ENCODE measurements at regions not wholly inside any gene's neighbourhood (a gene's known extent, or its start where the extent isn't known, plus 50 kb on each side); places are given as distances from the start of the nearest gene placed in this dataset.

- CTCF ChIA-PET, result no interaction called here
Measured at GRCh38 chr2:142694282-142694681, 183.2 kb upstream of the KYNU start.

DNA sequence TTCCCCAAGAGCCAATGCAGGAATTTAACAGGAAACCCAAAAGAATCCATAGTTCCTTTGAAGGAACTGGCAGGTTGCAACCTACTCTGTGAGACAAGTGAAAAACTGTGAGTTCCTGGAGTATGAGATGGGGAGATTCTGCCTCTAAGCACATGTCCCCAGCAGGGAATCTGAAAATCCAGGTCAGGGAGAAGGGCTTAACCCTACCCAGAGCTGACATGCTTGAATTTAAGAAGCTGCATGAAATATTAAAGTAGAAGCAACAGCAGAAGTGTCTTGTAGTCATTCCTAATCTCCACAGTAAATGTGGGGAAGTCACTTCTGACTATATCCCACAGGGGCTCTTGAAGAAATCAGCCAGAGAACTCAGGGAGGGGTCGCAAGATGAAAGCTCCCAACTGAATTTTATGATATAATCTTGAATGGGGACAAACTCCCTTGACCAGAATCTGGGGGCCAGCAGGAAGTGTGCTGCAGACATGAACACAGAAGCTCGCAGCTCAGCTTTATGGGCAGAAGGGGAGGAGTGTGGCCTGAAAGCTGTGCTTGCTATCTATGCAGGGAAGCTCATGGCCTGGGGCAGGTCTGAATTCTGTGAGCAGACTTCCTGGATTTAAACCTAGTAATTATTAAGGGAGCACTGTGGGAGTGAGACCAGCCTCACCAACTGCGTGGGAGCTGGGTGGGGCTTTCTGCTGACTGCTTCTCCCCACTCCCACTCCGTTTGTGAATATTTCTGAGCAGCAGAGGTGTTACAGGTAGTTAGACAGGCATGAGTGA lies 184.1 kb upstream of the KYNU start:
- CTCF ChIA-PET, result interaction anchor here (2.3 kb wide), 1 partner anchor 11 kb away, joined by 7 read pairs; no protein-coding TSS in a partner anchor
- TF ChIP-seq CBX8 (IDR thresholded peaks at IDR 0.05), result no peak
- TF ChIP-seq ESRRA (IDR thresholded peaks at IDR 0.05; ENCODE audit: borderline replicate concordance, low read length), result no peak
- TF ChIP-seq NFE2L2 (conservative IDR thresholded peaks at IDR 0.05; ENCODE audit: low read length), result no peak
- no peak for TF ChIP-seq HMGXB4 (CRISPR knock-in tag; IDR thresholded peaks at IDR 0.05; ENCODE audit: borderline replicate concordance)
- TF ChIP-seq TFCP2L1 (CRISPR knock-in tag; IDR thresholded peaks at IDR 0.05), result no peak
- no peak for TF ChIP-seq HEYL (CRISPR knock-in tag; IDR thresholded peaks at IDR 0.05)
- TF ChIP-seq RNF2 (IDR thresholded peaks at IDR 0.05; ENCODE audit: borderline replicate concordance, low read depth), result no peak
- no peak for TF ChIP-seq HOXB5 (CRISPR knock-in tag; IDR thresholded peaks at IDR 0.05)
- TF ChIP-seq MYC (IDR thresholded peaks at IDR 0.05; ENCODE audit: borderline replicate concordance, low read length), result no peak
- TF ChIP-seq KDM1A (IDR thresholded peaks at IDR 0.05; ENCODE audit: low read depth), result no peak
- no peak for TF ChIP-seq FOSL2 (IDR thresholded peaks at IDR 0.05)
- no peak for TF ChIP-seq FOSL2 (CRISPR knock-in tag; IDR thresholded peaks at IDR 0.05)
- no peak for TF ChIP-seq CHD2 (IDR thresholded peaks at IDR 0.05; ENCODE audit: low read length, partially characterized antibody)
- no peaks in the 10 kb centered on the region for H3K9me3 ChIP-seq
- WGBS (ENCODE audit: missing lambda C conversion rate), result 69% methylated on average over 4 of the region's 4 CpGs
- H3K4me1 ChIP-seq, result peaks cover 28% of the 10 kb centered on the region
- H3K4me2 ChIP-seq, result no peak overlapping the region
- POLR2A ChIA-PET, result no interaction called here
- DNase-seq (ENCODE audit: low read depth in 1 of 2, low spot score in 1 of 2), result no peak
- peak overlapping the region in 1 of 2 experiments; percentile 62; a peak in 3 of 6 replicates for H3K27ac ChIP-seq
- H3K4me3 ChIP-seq, result no peak overlapping the region
- ATAC-seq, result peak in 1 of 2 experiments; percentile 55; a peak in 3 of 6 replicates
- no peak for FAIRE-seq

More at GRCh38 chr2:142694282-142694681, 183.2 kb upstream of the KYNU start:
- H3K4me2 ChIP-seq, result no peak overlapping the region
- POLR2A ChIA-PET, result no interaction called here
- no peak overlapping the region for H3K4me3 ChIP-seq
- ATAC-seq (no peak), DNase-seq (ENCODE audit: low read depth in 1 of 2, low spot score in 1 of 2) (no peak), FAIRE-seq (no peak)
- no peaks in the 10 kb centered on the region for H3K9me3 ChIP-seq
- 98% methylated on average over 2 of the region's 2 CpGs for WGBS (ENCODE audit: missing lambda C conversion rate)
- no peak for TF ChIP-seq MAZ (IDR thresholded peaks at IDR 0.05; ENCODE audit: borderline replicate concordance, low read depth, low read length)
- no peak for TF ChIP-seq EHF (CRISPR knock-in tag; IDR thresholded peaks at IDR 0.05)
- no peak for TF ChIP-seq SMC3 (IDR thresholded peaks at IDR 0.05)
- TF ChIP-seq PHF8 (IDR thresholded peaks at IDR 0.05; ENCODE audit: borderline replicate concordance, low read depth), result no peak
- TF ChIP-seq ZNF302 (CRISPR knock-in tag; IDR thresholded peaks at IDR 0.05), result no peak
- TF ChIP-seq FOSB (CRISPR knock-in tag; IDR thresholded peaks at IDR 0.05), result no peak
- TF ChIP-seq, protein P1, sequence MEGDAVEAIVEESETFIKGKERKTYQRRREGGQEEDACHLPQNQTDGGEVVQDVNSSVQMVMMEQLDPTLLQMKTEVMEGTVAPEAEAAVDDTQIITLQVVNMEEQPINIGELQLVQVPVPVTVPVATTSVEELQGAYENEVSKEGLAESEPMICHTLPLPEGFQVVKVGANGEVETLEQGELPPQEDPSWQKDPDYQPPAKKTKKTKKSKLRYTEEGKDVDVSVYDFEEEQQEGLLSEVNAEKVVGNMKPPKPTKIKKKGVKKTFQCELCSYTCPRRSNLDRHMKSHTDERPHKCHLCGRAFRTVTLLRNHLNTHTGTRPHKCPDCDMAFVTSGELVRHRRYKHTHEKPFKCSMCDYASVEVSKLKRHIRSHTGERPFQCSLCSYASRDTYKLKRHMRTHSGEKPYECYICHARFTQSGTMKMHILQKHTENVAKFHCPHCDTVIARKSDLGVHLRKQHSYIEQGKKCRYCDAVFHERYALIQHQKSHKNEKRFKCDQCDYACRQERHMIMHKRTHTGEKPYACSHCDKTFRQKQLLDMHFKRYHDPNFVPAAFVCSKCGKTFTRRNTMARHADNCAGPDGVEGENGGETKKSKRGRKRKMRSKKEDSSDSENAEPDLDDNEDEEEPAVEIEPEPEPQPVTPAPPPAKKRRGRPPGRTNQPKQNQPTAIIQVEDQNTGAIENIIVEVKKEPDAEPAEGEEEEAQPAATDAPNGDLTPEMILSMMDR (IDR thresholded peaks at IDR 0.05), result no peak
- no peak for TF ChIP-seq EHMT2 (IDR thresholded peaks at IDR 0.05; ENCODE audit: low read depth)
- TF ChIP-seq MYC (IDR thresholded peaks at IDR 0.05; ENCODE audit: borderline replicate concordance, low read length), result no peak
- no peak for TF ChIP-seq NPAS2 (CRISPR knock-in tag; IDR thresholded peaks at IDR 0.05; ENCODE audit: borderline replicate concordance)
- no peak for TF ChIP-seq KDM5A (IDR thresholded peaks at IDR 0.05)
- TF ChIP-seq POLR2A (IDR thresholded peaks at IDR 0.05; ENCODE audit: low read length), result no peak
- no peak for TF ChIP-seq HDAC2 (IDR thresholded peaks at IDR 0.05)
- TF ChIP-seq CHD2 (IDR thresholded peaks at IDR 0.05; ENCODE audit: low read length, partially characterized antibody), result no peak
- TF ChIP-seq HOXA7 (CRISPR knock-in tag; IDR thresholded peaks at IDR 0.05), result no peak
- TF ChIP-seq CHD4 (IDR thresholded peaks at IDR 0.05; ENCODE audit: borderline replicate concordance), result no peak
- TF ChIP-seq, protein P2, sequence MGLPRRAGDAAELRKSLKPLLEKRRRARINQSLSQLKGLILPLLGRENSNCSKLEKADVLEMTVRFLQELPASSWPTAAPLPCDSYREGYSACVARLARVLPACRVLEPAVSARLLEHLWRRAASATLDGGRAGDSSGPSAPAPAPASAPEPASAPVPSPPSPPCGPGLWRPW (IDR thresholded peaks at IDR 0.05), result no peak
- TF ChIP-seq FOSL2 (IDR thresholded peaks at IDR 0.05), result no peak
- TF ChIP-seq FOSL2 (CRISPR knock-in tag; IDR thresholded peaks at IDR 0.05), result no peak
- H3K4me1 ChIP-seq, result peaks cover 20% of the 10 kb centered on the region
- peak overlapping the region in 1 of 2 experiments; percentile 62; a peak in 2 of 6 replicates for H3K27ac ChIP-seq

All from A549 (cell line).